Testis (tissue), 2 donors: ENCODE measurements at regions not wholly inside any gene's neighbourhood (a gene's known extent, or its start where the extent isn't known, plus 50 kb on each side); places are given as distances from the start of the nearest gene placed in this dataset.
A peak's percentile ranks its signal among the peaks of the same experiment; 100 is the strongest.

Source experiments
- DNase-seq: peaks from one replicate; pipeline ENCODE4 v3.0.0-alpha.2; 2019
- H3K27ac ChIP-seq, 2 donors: fragments of 200-600 bp; sonication (generic); one replicate each; pipeline ENCODE4 v1.5.1; 2019
- H3K27me3 ChIP-seq: fragments of 200-600 bp; sonication (generic); one replicate; pipeline ENCODE4 v1.5.1; 2019
- H3K36me3 ChIP-seq: fragments of 200-600 bp; sonication (generic); one replicate; pipeline ENCODE4 v1.5.1; 2017; ENCODE audit warnings: low read depth; ENCODE audit errors: missing control alignments
- H3K4me1 ChIP-seq: fragments of 200-600 bp; sonication (generic); one replicate; pipeline ENCODE4 v1.5.1; 2019
- H3K4me3 ChIP-seq, 2 donors: fragments of 200-600 bp; sonication (generic); one replicate each; pipeline ENCODE4 v1.5.1; 2017 to 2019
- H3K9me3 ChIP-seq: fragments of 200-600 bp; sonication (generic); one replicate; pipeline ENCODE4 v1.5.1; 2017
- POLR2A ChIP-seq: fragments of 450-650 bp; IDR thresholded peaks from one replicate; pipeline ENCODE4 v1.6.1; 2017; ENCODE audit warnings: antibody characterized with exemption, mild to moderate bottlenecking, moderate library complexity
- WGBS, 2 donors: methylation state at CpG; one replicate each; pipeline ENCODE4 v1.1.5; 2018; 5-methylcytosine and 5-hydroxymethylcytosine counted together
- intact Hi-C: fragments of 100-400 bp; cut with DNase I; formaldehyde crosslinking; loops from one replicate; pipeline ENCODE4 v1.15.1; 2023; ENCODE audit warnings: low total_unique reads
- TF ChIP-seq, protein P1 (sequence below), 3 experiments: fragments of 450-650 bp in 2 of 3; fragments of 200-600 bp in 1 of 3; sonication (generic) in 1 of 3; IDR thresholded peaks; one replicate each; pipeline ENCODE4 v1.5.1; 2016 to 2019; ENCODE audit warnings: antibody characterized with exemption in 3 of 3, mild to moderate bottlenecking in 2 of 3, moderate library complexity in 1 of 3

GRCh38 chr2:54382601-54383000 is 73.5 kb upstream of the SPTBN1 start:
- no peak overlapping the region for H3K4me3 ChIP-seq
- peaks cover 8% of the 10 kb centered on the region for H3K4me1 ChIP-seq
- DNase-seq, result no peak
- no peaks in the 10 kb centered on the region for H3K27me3 ChIP-seq
- WGBS, 2 donors, result 93 to 97% methylated on average over 4 of the region's 4 CpGs
- intact Hi-C loops, result no loop called here
- H3K36me3 ChIP-seq, result no peaks in the 10 kb centered on the region
- H3K27ac ChIP-seq, result no peak overlapping the region
- H3K9me3 ChIP-seq, result no peaks in the 10 kb centered on the region
- TF ChIP-seq, protein P1, sequence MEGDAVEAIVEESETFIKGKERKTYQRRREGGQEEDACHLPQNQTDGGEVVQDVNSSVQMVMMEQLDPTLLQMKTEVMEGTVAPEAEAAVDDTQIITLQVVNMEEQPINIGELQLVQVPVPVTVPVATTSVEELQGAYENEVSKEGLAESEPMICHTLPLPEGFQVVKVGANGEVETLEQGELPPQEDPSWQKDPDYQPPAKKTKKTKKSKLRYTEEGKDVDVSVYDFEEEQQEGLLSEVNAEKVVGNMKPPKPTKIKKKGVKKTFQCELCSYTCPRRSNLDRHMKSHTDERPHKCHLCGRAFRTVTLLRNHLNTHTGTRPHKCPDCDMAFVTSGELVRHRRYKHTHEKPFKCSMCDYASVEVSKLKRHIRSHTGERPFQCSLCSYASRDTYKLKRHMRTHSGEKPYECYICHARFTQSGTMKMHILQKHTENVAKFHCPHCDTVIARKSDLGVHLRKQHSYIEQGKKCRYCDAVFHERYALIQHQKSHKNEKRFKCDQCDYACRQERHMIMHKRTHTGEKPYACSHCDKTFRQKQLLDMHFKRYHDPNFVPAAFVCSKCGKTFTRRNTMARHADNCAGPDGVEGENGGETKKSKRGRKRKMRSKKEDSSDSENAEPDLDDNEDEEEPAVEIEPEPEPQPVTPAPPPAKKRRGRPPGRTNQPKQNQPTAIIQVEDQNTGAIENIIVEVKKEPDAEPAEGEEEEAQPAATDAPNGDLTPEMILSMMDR (IDR thresholded peaks at IDR 0.05), result no peak
- TF ChIP-seq POLR2A, result no peak

DNA sequence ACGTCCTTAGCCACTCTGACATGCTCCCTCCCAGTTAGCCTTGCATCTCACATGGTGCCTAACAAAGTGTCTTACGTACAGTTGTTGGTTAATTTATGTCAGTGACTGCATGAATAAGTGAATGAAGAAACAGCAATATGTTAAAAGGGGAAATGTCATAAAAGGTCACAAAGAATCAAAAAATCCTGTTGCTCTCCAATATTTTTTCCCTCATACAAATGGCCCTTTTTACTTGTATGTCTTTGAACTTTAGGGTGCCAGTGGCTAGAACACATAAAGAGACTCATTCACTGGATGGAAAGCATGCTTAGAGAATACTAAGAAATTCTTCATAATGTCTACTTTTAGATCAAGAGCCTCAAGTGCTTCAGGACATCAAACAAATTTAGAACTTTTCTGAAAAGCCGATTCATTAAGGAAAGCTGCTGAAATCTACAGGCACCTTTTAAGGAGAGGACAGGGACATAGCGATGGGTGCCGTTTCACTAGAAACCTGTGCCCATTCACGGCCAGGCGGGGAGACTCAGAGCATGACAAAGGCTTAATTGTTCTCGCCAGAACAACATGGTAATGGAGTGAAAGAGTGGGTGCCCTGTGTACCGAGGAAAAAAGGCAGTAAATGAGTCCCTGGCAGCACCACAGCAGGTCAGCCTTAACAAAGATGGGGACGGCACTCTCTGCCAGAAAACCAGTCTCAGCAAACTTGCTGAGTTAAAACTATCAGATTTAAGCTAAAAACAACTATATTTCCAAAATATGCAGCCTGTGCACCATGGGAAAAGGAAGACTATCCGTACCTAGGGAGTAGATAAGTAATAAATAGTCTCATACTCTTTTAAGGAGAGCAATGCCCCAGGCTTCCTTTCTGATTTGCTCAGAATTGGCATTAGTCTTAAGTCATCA is 71.6 kb upstream of the SPTBN1 start:
- TF ChIP-seq, protein P1 (IDR thresholded peaks at IDR 0.05), result no peak
- no peak for TF ChIP-seq POLR2A
- WGBS, 2 donors, result 47 to 49% methylated on average over 11 of the region's 11 CpGs
- Histone ChIP-seq H3K4me3 (no peak overlapping the region), H3K27me3 (no peaks in the 10 kb centered on the region), H3K4me1 (peaks cover 16% of the 10 kb centered on the region), H3K27ac (peak overlapping the region; percentile 35 to 72), H3K36me3 (no peaks in the 10 kb centered on the region), H3K9me3 (no peaks in the 10 kb centered on the region)
- intact Hi-C loops, result no loop called here
- no peak for DNase-seq

DNA sequence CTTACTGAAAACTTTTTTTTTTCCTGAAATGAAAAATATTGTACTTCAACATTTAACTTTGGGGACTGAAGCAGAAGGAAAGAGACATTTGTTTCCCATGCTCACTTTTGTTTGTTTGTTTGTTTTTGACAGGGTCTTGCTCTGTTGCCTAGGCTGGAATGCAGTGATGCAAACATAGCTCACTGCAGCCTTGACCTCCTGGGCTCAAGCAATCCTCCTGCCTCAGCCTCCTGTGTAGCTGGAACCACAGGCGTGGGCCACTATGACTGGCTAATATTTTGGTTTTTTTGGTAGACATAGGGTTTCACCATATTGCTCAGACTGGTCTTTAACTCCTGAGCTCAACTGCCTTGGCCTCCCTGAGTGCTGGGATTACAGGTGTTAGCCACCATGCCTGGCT is 70.9 kb upstream of the SPTBN1 start:
- Histone ChIP-seq H3K36me3 (no peaks in the 10 kb centered on the region), H3K4me3 (no peak overlapping the region), H3K4me1 (peaks cover 16% of the 10 kb centered on the region), H3K9me3 (no peaks in the 10 kb centered on the region), H3K27me3 (no peaks in the 10 kb centered on the region), H3K27ac (peak overlapping the region; percentile 35 to 72)
- TF ChIP-seq, protein P1 (IDR thresholded peaks at IDR 0.05), result no peak
- no peak for TF ChIP-seq POLR2A
- intact Hi-C loops, result no loop called here
- no peak for DNase-seq
- WGBS, 2 donors, result 42 to 58% methylated on average over 1 of the region's 1 CpG

DNA sequence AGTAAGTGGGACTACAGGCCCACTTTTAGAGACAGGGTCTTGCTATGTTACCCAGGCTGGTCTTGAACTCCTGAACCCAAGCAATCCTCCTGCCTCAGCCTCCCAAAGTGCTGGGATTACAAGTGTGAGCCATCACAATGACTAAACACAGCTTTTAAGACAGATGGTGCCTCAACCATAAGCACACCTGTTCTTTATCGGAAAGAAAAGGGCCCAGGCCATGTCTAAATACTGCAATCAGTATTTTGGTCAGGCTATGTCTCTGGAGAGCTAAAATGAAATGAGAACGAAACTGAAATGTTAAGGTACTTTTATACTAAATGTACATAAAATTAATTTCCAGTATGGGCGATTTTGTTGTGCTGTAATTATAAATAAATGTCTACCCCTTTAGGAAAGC is 69.5 kb upstream of the SPTBN1 start:
- Histone ChIP-seq H3K27ac (peak overlapping the region in 1 of 2 donors; percentile 71), H3K36me3 (no peaks in the 10 kb centered on the region), H3K4me3 (no peak overlapping the region), H3K4me1 (peaks cover 16% of the 10 kb centered on the region), H3K9me3 (no peaks in the 10 kb centered on the region), H3K27me3 (no peaks in the 10 kb centered on the region)
- DNase-seq, result no peak
- WGBS, 2 donors, result 63 to 67% methylated on average over 3 of the region's 3 CpGs
- TF ChIP-seq POLR2A, result no peak
- TF ChIP-seq, protein P1 (IDR thresholded peaks at IDR 0.05), result no peak
- intact Hi-C loops, result no loop called here
